ENCODE measurements at regions not wholly inside any gene's neighbourhood (a gene's known extent, or its start where the extent isn't known, plus 50 kb on each side); places are given as distances from the start of the nearest gene placed in this dataset.
"Not testable (repeated sequence)": the region's sequence is repeated elsewhere in the genome, so short reads cannot be mapped to it uniquely, and the experiment has no call there.

GRCh38 chr7:80036107-80036506 is 98.5 kb upstream of the GNAI1 start:
- TF ChIP-seq, protein P1, sequence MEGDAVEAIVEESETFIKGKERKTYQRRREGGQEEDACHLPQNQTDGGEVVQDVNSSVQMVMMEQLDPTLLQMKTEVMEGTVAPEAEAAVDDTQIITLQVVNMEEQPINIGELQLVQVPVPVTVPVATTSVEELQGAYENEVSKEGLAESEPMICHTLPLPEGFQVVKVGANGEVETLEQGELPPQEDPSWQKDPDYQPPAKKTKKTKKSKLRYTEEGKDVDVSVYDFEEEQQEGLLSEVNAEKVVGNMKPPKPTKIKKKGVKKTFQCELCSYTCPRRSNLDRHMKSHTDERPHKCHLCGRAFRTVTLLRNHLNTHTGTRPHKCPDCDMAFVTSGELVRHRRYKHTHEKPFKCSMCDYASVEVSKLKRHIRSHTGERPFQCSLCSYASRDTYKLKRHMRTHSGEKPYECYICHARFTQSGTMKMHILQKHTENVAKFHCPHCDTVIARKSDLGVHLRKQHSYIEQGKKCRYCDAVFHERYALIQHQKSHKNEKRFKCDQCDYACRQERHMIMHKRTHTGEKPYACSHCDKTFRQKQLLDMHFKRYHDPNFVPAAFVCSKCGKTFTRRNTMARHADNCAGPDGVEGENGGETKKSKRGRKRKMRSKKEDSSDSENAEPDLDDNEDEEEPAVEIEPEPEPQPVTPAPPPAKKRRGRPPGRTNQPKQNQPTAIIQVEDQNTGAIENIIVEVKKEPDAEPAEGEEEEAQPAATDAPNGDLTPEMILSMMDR (IDR thresholded peaks at IDR 0.05; ENCODE audit: insufficient read depth, low read length, poor library complexity, severe bottlenecking): no peak
- no peaks in the 10 kb centered on the region for H3K27me3 ChIP-seq (replicated peaks; ENCODE audit: control insufficient read depth, insufficient read depth, low read length)
- DNase-seq (ENCODE audit: extremely low read depth, insufficient read length): no peak
- no peaks in the 10 kb centered on the region for H3K36me3 ChIP-seq (ENCODE audit: control insufficient read depth, insufficient read depth, low read length)
- H3K4me3 ChIP-seq (replicated peaks; ENCODE audit: low read depth, low read length): no peak overlapping the region

GRCh38 chr7:80028717-80029116 is 105.9 kb upstream of the GNAI1 start:
- no peaks in the 10 kb centered on the region for H3K27me3 ChIP-seq (replicated peaks; ENCODE audit: control insufficient read depth, insufficient read depth, low read length)
- H3K36me3 ChIP-seq (ENCODE audit: control insufficient read depth, insufficient read depth, low read length): no peaks in the 10 kb centered on the region
- no peak for DNase-seq (ENCODE audit: extremely low read depth, insufficient read length)
- H3K4me3 ChIP-seq (replicated peaks; ENCODE audit: low read depth, low read length): no peak overlapping the region
- TF ChIP-seq, protein P1 (IDR thresholded peaks at IDR 0.05; ENCODE audit: insufficient read depth, low read length, poor library complexity, severe bottlenecking): no peak

DNA sequence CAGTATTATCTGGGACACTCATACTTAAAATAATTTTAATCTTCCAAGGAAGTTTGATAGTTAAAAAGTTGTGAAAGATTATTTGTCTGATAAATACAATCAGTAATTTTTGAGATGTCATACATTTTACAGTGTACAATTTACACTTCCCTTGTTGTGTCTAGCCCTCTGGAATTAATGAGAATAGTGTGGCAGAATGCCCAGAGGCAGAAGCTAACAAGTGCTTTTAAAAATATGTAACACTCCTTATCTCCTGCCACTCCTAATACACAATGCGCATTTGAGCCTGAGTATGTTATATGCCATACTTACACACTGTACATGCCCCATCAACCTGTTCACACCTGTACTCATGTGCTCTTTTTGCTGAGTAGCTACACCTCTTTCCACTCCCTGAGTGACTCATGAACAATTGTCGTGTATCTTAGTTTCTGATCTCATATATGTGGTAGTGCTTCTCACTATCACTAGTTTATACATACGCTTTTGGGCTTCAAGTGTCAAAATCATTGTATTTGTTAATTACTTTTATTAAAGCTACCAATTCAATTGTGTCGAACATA is 106.9 kb upstream of the GNAI1 start:
- DNase-seq (ENCODE audit: extremely low read depth, insufficient read length): no peak
- TF ChIP-seq, protein P1 (IDR thresholded peaks at IDR 0.05; ENCODE audit: insufficient read depth, low read length, poor library complexity, severe bottlenecking): no peak
- H3K4me3 ChIP-seq (replicated peaks; ENCODE audit: low read depth, low read length): no peak overlapping the region
- H3K27me3 ChIP-seq (replicated peaks; ENCODE audit: control insufficient read depth, insufficient read depth, low read length): no peaks in the 10 kb centered on the region
- H3K36me3 ChIP-seq (ENCODE audit: control insufficient read depth, insufficient read depth, low read length): no peaks in the 10 kb centered on the region

DNA sequence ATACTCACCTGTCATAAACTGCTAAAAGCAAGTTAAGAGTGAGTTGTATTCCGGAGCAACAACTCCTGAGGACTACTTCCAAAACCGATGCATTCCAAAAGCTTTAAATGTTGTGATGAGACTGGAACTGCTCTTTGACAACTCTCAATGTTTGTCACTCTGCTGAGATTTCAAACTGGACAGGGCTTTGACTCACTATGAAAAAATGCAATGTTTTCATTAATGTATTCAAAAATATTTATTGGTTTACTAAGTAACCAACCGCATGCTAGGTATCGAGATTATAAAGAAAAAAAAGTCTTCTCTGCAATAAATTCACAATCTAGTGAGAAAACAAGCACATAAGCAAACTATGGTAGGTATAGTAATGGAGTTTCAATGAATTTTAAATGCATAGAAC is 107.9 kb upstream of the GNAI1 start:
- H3K27me3 ChIP-seq (replicated peaks; ENCODE audit: control insufficient read depth, insufficient read depth, low read length): no peaks in the 10 kb centered on the region
- no peak for DNase-seq (ENCODE audit: extremely low read depth, insufficient read length)
- H3K36me3 ChIP-seq (ENCODE audit: control insufficient read depth, insufficient read depth, low read length): no peaks in the 10 kb centered on the region
- no peak overlapping the region for H3K4me3 ChIP-seq (replicated peaks; ENCODE audit: low read depth, low read length)
- TF ChIP-seq, protein P1 (IDR thresholded peaks at IDR 0.05; ENCODE audit: insufficient read depth, low read length, poor library complexity, severe bottlenecking): no peak

- DNase-seq (ENCODE audit: extremely low read depth, insufficient read length); H3K27me3 ChIP-seq (replicated peaks; ENCODE audit: control insufficient read depth, insufficient read depth, low read length); H3K4me3 ChIP-seq (replicated peaks; ENCODE audit: low read depth, low read length); H3K36me3 ChIP-seq (ENCODE audit: control insufficient read depth, insufficient read depth, low read length): not testable (repeated sequence)
These were observed 114.4 kb upstream of the GNAI1 start for GRCh38 chr7:80020277-80020676.

DNA sequence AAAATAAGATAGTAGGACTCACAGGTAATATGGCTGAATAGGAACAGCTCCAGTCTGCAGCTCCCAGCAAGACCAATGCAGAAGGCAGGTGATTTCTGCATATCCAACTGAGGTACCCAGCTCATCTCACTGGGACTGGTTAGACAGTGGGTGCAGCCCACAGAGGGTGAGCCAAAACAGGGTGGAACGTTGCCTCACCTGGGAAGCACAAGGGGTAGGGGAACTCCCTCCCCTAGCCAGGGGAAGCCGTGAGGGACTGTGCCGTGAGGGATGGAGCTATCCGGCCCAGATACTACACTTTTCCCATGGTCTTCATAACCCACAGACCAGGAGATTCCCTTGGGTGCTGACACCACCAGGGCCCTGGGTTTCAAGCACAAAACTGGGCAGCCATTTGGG is 114.8 kb upstream of the GNAI1 start:
- not testable (repeated sequence) for H3K27me3 ChIP-seq (replicated peaks; ENCODE audit: control insufficient read depth, insufficient read depth, low read length); DNase-seq (ENCODE audit: extremely low read depth, insufficient read length); H3K36me3 ChIP-seq (ENCODE audit: control insufficient read depth, insufficient read depth, low read length); H3K4me3 ChIP-seq (replicated peaks; ENCODE audit: low read depth, low read length)

All from GM06990 (cell line).